ENCODE measurements at regions not wholly inside any gene's neighbourhood (a gene's known extent, or its start where the extent isn't known, plus 50 kb on each side); places are given as distances from the start of the nearest gene placed in this dataset.

DNA sequence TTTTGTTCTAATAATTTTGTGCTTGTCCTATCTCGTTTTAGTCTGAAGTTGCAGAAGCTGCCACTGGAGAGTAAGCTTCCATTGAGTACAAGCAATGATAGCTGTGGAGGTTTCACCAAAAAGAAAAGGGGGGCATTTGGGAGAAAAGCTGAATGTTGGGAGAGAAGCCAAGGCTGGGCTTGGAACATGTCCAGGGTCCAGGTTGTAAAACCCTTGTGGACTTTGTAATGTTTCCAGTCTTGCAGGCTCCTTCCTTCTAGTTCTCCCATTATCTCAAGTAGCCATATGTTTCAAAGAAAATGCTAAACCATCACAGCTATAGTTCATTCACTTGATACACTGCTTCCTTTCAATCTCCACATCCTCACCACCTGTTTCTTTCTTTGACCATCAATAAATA, 880.2 kb downstream of the NLGN4Y start:
- TF ChIP-seq, protein P1, sequence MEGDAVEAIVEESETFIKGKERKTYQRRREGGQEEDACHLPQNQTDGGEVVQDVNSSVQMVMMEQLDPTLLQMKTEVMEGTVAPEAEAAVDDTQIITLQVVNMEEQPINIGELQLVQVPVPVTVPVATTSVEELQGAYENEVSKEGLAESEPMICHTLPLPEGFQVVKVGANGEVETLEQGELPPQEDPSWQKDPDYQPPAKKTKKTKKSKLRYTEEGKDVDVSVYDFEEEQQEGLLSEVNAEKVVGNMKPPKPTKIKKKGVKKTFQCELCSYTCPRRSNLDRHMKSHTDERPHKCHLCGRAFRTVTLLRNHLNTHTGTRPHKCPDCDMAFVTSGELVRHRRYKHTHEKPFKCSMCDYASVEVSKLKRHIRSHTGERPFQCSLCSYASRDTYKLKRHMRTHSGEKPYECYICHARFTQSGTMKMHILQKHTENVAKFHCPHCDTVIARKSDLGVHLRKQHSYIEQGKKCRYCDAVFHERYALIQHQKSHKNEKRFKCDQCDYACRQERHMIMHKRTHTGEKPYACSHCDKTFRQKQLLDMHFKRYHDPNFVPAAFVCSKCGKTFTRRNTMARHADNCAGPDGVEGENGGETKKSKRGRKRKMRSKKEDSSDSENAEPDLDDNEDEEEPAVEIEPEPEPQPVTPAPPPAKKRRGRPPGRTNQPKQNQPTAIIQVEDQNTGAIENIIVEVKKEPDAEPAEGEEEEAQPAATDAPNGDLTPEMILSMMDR (IDR thresholded peaks at IDR 0.05; ENCODE audit: borderline replicate concordance, extremely low read depth, low read length, poor library complexity, severe bottlenecking): no peak
- no peak for TF ChIP-seq EZH2 (IDR thresholded peaks at IDR 0.05; ENCODE audit: borderline replicate concordance, low read depth, low read length, severe bottlenecking)
